ENCODE measurements at regions not wholly inside any gene's neighbourhood (a gene's known extent, or its start where the extent isn't known, plus 50 kb on each side); places are given as distances from the start of the nearest gene placed in this dataset.
"Not testable (repeated sequence)": the region's sequence is repeated elsewhere in the genome, so short reads cannot be mapped to it uniquely, and the experiment has no call there.

GRCh38 chr13:97544031-97544765, 110.2 kb downstream of the RAP2A start:
- ChIA-PET CTCF (ENCODE audit: low intra/inter-chr PET ratio) (no interaction called here), POLR2A (no interaction called here)
- Histone ChIP-seq H3K4me2 (ENCODE audit: insufficient read depth, low read length) (no peak overlapping the region), H3K4me3 (no peak overlapping the region), H3K27ac (ENCODE audit: extremely low read depth, low read depth, low read length) (no peak overlapping the region), H2AFZ (ENCODE audit: low read depth, low read length) (no peak overlapping the region), H3K9ac (ENCODE audit: insufficient read depth in 1 of 2, low read depth in 2 of 2, low read length in 2 of 2) (no peak overlapping the region), H3K9me3 (replicated peaks; ENCODE audit: control insufficient read depth, insufficient read depth, low read depth, low read length) (no peaks in the 10 kb centered on the region), H3K9me1 (ENCODE audit: control insufficient read depth, insufficient read depth, low read length) (no peaks in the 10 kb centered on the region), H3K27me3 (ENCODE audit: control insufficient read depth in 2 of 2, insufficient read depth in 2 of 2, low read length in 2 of 2) (no peaks in the 10 kb centered on the region), H3K36me3 (ENCODE audit: control insufficient read depth, insufficient read depth, low read length) (no peaks in the 10 kb centered on the region), H3K4me1 (replicated peaks in 1 of 2; ENCODE audit: control insufficient read depth in 2 of 2, insufficient read depth in 2 of 2, low read length in 2 of 2) (no peaks in the 10 kb centered on the region), H3K79me2 (ENCODE audit: control insufficient read depth, insufficient read depth, low read length) (no peaks in the 10 kb centered on the region), H4K20me1 (replicated peaks; ENCODE audit: control insufficient read depth, insufficient read depth, low read length) (no peaks in the 10 kb centered on the region)
- intact Hi-C loops (cut with micrococcal nuclease), result no loop called here
- TF ChIP-seq TCF7L2 (IDR thresholded peaks at IDR 0.05; ENCODE audit: low read depth, low read length) (no peak), NFIX (CRISPR knock-in tag; IDR thresholded peaks at IDR 0.05; ENCODE audit: low read depth) (no peak), TSC22D4 (tag; IDR thresholded peaks at IDR 0.05) (no peak), ZNF175 (CRISPR knock-in tag; IDR thresholded peaks at IDR 0.05; ENCODE audit: low read depth) (no peak), ATF4 (CRISPR knock-in tag; IDR thresholded peaks at IDR 0.05) (no peak), IRF1 (CRISPR knock-in tag; IDR thresholded peaks at IDR 0.05; ENCODE audit: borderline replicate concordance) (no peak), ZC3H11A (IDR thresholded peaks at IDR 0.05; ENCODE audit: low read depth, low read length) (no peak), L3MBTL2 (IDR thresholded peaks at IDR 0.05) (no peak), STAT5A (IDR thresholded peaks at IDR 0.05; ENCODE audit: borderline replicate concordance, low read length) (no peak), VEZF1 (CRISPR knock-in tag; IDR thresholded peaks at IDR 0.05) (no peak)
- no peak for ATAC-seq
- in situ Hi-C loops (cut with MboI), result no loop called here
- DNase-seq (ENCODE audit: extremely low read depth in 1 of 4, low spot score in 3 of 4), result no peak
- no TSS peak for BruUV-seq (replicated peaks)
- FAIRE-seq, result no peak
- WGBS (ENCODE audit: insufficient coverage, low coverage, missing lambda C conversion rate), result 0% methylated on average over 3 of the region's 3 CpGs

GRCh38 chr13:97544971-97545499, 111.1 kb downstream of the RAP2A start:
- H3K9ac ChIP-seq (ENCODE audit: insufficient read depth in 1 of 2, low read depth in 2 of 2, low read length in 2 of 2); ATAC-seq; BruUV-seq (replicated peaks); H3K9me3 ChIP-seq (replicated peaks; ENCODE audit: control insufficient read depth, insufficient read depth, low read depth, low read length); H3K79me2 ChIP-seq (ENCODE audit: control insufficient read depth, insufficient read depth, low read length); H2AFZ ChIP-seq (ENCODE audit: low read depth, low read length); H4K20me1 ChIP-seq (replicated peaks; ENCODE audit: control insufficient read depth, insufficient read depth, low read length); FAIRE-seq; DNase-seq (ENCODE audit: extremely low read depth in 1 of 4, low spot score in 3 of 4); H3K4me3 ChIP-seq; in situ Hi-C loops (cut with MboI); H3K4me2 ChIP-seq (ENCODE audit: insufficient read depth, low read length); H3K27me3 ChIP-seq (ENCODE audit: control insufficient read depth in 2 of 2, insufficient read depth in 2 of 2, low read length in 2 of 2); intact Hi-C loops (cut with micrococcal nuclease); H3K4me1 ChIP-seq (replicated peaks in 1 of 2; ENCODE audit: control insufficient read depth in 2 of 2, insufficient read depth in 2 of 2, low read length in 2 of 2); H3K36me3 ChIP-seq (ENCODE audit: control insufficient read depth, insufficient read depth, low read length); CTCF ChIA-PET (ENCODE audit: low intra/inter-chr PET ratio); H3K9me1 ChIP-seq (ENCODE audit: control insufficient read depth, insufficient read depth, low read length); H3K27ac ChIP-seq (ENCODE audit: extremely low read depth, low read depth, low read length); POLR2A ChIA-PET: not testable (repeated sequence)
- WGBS (ENCODE audit: insufficient coverage, low coverage, missing lambda C conversion rate), result 0% methylated on average over 1 of the region's 25 CpGs

All from K562 (cell line).